Body of pancreas (tissue), 4 donors: ENCODE measurements at regions not wholly inside any gene's neighbourhood (a gene's known extent, or its start where the extent isn't known, plus 50 kb on each side); places are given as distances from the start of the nearest gene placed in this dataset.

Experiments
- CTCF ChIP-seq, 7 experiments: fragments of 450-650 bp in 4 of 7; fragments of 200-600 bp in 3 of 7; sonication (generic) in 3 of 7; IDR thresholded peaks; one replicate each; pipeline ENCODE4 v1.5.1; 2016 to 2019; ENCODE audit warnings: antibody characterized with exemption in 7 of 7
- POLR2A ChIP-seq, 3 donors: fragments of 450-650 bp; IDR thresholded peaks; one replicate each; pipeline ENCODE4 v1.6.1; 2016; ENCODE audit warnings: antibody characterized with exemption in 3 of 3, mild to moderate bottlenecking in 2 of 3

GRCh38 chr5:1707467-1707866, 92.2 kb downstream of the MRPL36 start:
- no peak for TF ChIP-seq CTCF (IDR thresholded peaks at IDR 0.05)
- no peak for TF ChIP-seq POLR2A (IDR thresholded peaks at IDR 0.05)
